HG02840 (cell line): ENCODE measurements at regions not wholly inside any gene's neighbourhood (a gene's known extent, or its start where the extent isn't known, plus 50 kb on each side); places are given as distances from the start of the nearest gene placed in this dataset.
A peak's percentile ranks its signal among the peaks of the same experiment; 100 is the strongest.

ENCODE experiments used
- ATAC-seq: cut with Tn5 transposase; IDR thresholded peaks from one replicate; pipeline ENCODE4 v1.9.1; 2021; ENCODE audit warnings: mild to moderate bottlenecking, moderate library complexity, moderate number of reproducible peaks; ENCODE audit not compliant: unreplicated experiment, low FRiP score

DNA sequence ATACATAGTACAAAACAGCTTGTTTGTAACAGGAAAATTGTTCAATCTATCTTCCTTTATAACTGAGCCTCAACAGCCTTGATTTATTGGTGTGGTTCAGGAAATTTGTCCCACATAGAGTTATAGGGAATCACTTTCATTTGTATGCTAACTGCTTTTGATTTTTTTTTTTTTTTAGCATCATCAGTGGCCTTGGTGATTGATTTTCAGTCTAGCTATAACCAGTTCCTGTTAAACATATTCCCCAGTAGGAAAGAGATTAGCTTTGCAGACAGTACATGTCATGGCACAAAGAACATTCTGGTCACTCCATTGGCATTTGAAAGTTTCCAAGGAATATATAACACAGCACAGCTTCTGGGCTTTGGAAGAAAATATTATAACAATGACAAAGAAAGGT, 337.3 kb upstream of the TMPO start:
- ATAC-seq, result no peak

DNA sequence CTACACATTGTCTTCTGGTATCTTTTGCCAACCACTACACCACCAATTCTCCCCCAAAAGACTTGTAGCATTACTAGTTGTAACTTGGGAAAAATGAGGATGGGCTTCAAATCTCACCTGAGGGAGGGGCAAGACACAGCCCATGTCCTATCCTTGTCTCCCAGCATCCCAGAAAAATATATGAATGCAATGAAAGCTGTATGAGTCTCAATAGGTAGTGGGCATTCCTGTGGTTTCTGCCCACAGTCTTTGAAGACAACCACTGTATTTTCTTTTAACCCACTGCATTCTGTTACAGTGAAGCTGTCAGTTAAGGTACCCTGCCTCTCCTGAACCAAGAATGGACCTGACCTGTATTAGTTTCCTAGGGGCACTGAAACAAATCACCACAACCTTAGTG, 336.2 kb upstream of the TMPO start:
- ATAC-seq, result no peak

DNA sequence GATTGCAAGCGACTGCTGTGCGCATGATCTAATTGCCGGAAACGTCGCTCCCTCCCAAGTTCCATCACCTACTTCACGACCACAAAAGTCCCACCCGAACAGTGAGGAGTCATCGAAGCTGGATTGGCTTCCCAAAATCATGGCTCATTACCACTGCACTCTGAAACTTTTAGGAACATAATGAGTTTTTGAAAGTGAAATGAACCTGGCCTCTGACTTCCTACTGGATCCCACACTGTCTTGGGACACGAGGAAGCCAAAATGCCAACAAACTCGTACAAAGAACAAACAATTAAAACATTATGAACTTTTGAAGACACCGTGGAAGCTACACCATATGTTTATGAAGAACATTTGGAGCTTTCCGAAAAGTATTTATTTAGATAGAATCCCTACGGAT, 334.8 kb upstream of the TMPO start:
- no peak for ATAC-seq

DNA sequence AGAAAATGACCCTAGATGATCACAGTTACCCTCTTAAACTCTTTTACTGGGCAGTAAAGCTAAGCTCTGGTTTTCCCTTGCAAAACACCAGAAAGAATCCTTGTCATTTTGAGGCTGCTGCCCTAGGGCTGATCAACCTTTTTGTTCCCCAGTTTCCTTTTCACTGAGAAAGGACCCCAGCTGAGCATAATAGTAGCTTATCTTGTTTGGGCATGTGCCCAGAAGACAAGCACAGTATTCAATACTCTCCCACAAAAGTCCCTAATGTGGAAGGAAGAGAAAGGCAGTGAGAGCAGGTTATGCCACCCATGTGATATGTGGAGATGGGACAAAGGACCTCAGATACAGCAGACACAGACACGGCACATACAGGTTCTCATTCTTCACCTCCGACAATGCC, 332.6 kb upstream of the TMPO start:
- ATAC-seq, result no peak

DNA sequence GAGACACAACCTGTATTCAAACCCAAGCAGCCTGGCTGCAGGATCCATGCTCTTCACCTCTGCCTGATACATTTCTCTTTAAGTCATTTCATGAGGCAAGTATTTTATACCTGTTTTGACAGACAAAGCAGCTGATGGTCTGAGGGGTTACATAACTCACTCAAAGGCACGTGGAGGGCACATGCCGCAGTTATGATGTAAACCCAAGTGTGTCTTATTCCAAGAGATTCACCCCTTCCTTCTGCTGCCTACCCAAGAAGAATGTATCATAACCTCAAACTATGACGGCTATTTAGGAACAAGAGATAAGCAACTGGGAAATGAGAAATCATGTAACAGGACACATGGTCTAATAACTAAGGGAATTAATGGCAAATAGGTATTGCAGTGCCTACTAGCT, 329.8 kb upstream of the TMPO start:
- ATAC-seq, result no peak

DNA sequence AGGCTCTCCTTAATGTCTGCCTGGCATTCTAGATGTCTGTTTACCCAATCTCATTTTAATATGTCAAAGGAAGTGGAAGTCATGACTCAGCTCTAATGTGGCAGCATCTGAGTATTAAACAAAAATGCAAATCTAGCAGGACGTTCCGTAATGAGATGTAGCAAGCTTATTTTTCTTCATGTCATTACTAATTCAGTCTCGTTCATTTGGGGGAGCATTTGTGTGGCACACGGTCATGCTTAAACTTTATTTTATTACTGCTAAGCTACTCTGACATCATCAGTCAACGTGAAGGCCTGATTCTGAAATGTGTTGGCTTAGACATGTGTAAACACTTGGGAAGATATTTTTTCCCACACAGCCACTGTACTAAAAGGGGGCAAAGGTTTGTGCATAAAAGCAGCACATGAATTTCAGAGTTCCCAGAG, 326.7 kb upstream of the TMPO start:
- ATAC-seq, result no peak

DNA sequence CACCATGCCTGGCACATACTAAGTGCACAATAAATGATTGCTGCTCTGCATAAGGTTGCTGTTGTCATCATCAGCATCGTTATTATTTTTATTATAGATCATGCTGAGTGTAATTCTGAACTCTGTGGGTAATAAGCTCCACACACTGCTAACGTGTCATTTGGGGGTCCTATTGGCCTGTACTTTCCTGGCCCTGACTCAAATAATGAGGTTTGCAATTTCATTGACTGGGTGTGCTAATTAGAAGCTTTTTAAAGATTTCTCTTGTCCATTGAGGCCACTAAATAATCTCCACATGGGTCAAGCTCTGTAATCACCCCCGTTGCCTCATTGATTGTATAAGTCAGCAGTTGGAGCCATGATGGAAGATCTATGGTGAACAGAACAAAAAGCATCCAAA, 320.8 kb upstream of the TMPO start:
- ATAC-seq, result no peak

DNA sequence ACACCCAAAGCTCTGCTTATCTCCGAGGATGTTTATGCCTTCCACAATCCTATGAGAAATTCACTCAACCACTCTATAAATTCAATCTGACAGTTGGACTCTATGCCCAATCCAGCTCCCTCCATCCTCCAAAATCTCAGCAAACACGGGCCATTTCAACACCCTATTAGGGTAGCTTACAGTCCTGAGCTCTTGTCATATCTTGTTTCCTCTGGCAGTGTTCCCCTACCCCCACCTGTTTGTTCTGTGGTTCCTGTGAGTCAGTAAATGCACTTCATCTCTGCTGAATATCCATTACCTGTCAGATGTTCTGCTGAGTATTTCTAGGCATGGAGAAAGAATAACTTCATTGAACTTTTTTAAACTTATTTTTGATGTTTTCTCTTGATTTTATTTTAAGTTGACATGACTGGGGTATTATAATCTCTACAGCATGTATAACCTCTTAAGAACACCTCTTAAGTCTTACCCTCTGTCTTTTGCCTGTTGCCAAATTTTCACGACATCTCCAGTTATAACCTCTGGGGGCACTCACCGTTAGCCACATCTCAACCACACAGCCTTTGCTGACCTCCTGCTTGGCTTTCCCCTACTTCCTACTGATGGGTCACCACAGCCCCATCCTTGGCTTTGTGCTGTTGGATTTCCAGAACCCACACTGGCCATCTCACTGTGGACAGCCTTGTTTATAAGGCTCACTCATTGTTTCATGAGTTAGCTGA, 317.0 kb upstream of the TMPO start:
- no peak for ATAC-seq

DNA sequence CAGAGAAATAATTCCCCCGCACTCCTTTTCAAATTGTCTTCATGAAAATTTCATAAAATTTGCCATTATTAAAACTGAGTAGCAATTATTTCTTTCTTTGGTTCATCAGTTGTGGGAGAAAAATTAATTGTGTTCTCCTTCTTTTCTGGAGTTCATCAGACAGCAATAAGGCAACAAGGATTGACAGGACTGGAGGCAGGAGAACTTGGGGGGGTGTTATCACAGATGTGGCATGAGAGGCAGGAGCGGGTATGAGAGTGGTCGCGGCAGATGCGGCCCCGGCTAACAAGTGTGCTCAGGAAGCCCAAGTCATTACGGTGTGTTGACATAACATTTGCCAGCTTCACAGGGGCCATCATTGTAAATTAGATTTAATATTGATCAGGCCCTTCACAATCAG, 306.6 kb upstream of the TMPO start:
- no peak for ATAC-seq

DNA sequence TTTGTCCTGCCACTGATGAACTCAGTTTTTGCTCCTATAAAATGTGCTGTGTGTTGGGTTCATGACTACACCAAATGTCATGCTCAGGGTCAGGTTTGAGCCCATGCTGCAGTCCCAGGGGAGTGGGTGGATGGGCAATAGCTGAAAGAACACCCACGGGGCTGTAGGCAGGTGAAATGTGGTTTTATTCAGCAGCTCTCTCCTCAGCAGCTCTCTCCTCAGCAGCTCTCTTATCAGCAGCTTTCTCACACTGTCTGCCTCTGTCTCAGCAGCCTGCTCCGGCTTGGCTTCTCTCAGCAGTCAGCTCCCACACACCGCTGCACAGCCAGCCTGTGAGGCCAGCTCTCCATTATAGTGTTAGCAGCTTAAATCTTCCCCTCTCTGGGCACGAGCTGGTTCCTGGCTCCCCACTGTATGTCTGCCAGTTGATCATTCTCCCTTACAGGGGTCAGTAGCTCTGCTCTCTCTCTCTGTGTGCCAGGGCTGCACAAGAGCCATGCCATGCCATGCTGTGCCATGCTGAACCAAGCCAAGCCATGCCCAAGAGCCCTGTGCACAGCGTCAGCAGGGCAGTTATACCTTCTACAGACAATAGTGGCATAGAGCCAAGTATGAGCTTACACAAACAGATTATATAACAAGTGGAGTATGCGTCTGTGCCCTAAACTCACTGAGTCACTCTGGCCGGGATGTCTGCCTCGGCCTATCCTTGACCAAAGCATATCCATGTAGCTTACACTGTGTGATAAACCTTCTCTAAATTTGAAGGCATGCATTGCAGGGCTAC, 303.3 kb upstream of the TMPO start:
- ATAC-seq, result no peak

DNA sequence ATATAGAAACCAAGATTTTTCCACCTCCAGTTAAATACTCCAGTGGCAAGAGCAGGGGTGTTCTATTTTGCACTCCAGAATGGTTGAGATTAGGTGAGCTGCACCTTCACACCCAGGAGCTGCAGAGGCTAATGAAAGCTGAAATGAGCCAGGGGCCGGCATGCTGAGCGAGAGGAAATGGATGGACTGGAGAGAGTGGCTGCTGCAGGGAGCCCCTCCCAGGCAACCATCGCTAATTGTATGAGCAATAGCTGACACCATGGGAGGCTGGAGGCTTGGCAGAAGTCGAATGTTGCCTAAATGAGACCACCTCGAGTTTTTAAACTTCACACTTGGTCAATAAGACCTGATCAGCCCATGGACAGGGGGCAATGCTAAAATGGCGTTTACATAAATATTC, 301.8 kb upstream of the TMPO start:
- ATAC-seq, result no peak

DNA sequence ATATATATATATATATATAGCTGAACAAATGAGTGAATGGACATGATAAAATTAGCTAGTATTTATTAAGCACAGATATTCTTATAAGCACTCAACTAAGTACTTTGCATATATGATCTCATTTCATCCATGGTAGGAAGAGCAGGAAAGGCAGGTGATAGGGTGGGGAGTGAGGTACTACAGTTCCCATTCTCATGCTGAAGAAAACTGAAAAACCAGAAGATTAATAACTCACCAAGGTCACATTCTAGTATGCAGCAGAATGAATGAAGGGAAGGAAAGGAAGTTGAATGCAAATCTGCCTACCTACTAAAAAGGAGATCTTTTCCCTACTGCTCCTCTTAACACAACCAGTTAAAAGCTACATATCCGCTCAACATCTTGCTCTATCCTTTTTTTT, 298.1 kb upstream of the TMPO start:
- ATAC-seq, result no peak

DNA sequence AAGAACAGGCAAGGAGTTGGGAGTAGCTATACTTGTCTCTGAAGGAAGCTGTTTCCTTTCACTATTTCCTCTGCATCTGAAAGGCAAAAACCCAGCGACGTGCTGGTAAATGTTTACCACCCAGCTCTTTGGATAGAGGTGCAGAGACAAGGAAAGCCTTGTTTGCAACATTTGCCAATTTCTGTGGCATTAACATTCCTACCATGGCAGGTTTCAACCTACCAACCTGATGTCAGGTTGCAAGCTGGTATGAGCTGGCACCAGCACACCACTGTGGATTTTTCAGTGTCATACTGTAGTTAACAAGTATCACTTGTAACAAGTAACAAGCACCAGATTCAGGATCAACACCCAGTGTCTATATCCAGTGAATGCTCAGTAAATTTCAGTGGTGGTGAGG, 294.8 kb upstream of the TMPO start:
- ATAC-seq, result no peak

DNA sequence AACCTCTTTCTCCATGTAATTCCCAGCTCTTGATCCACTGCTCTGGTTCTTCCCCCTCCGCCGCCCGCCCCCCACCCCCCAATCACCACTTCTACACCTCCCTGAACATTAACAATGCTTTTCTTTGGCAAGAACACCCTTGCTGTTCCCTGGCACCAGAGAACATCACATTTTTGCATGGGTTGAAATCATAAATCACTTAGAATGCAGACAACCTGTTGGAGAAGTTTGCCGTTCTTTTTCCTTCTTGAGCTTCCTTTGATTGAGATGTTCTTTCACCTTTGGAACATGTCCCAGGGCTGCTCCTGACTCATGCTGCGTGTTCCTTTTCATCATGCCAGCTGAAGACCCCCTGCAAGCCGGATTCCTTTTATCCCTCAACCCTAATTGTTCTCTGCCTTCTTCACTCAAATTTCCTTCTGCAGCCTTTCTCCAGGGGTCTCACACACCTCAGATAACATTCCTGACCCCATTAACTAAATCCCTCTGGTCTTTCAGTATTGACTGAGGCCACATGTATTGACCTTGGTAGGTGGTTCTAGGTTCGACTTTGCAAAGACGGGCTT, 294.1 kb upstream of the TMPO start:
- ATAC-seq, result no peak

DNA sequence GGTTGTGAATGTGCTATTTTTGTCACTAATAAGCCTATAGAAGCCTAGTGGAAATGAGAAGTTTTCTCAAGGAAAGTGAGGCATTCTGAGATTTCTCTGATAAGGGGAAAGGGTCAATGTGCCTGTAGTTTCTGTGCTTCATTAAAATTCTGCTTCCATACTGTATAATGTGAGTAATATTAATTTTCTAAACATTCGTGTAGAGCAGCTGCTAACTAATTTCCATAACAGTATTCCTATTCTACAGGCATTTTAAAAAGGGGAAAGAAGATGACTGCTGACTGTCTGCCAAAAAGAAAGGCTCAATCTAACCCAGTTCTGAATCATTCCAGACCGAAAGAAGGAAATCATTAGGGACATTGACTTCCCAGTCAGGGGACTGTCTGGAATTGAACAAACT, 293.3 kb upstream of the TMPO start:
- no peak for ATAC-seq

DNA sequence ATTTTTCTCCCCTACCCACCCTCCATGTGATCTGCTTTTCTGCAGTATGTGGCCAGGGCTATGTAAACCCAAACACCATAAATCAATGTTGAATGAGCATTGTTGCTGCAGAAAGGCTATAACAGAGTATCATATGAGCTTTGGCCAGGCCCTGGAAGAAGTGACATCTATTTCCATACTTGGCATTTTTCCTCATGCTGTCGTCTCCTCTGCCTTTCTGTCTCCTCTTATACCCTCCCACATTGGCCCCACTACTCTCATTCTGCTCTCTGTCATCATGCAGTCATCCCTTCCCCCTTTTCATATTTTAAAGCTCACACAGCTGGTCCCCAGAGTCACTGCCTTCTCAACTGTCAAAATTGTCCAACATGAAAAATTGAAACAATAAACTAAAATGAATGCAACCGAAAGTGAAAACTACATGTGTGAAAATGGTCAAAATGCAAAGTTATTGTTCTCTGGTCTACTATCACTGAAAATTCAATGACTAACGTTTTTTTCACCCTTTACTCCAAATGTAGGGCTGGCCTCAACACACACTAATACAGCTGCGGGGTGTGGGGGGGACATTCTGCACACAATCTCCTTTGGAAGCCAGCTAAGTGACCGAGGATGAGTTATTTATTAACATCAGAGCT, 290.7 kb upstream of the TMPO start:
- ATAC-seq, result peak; percentile 70

DNA sequence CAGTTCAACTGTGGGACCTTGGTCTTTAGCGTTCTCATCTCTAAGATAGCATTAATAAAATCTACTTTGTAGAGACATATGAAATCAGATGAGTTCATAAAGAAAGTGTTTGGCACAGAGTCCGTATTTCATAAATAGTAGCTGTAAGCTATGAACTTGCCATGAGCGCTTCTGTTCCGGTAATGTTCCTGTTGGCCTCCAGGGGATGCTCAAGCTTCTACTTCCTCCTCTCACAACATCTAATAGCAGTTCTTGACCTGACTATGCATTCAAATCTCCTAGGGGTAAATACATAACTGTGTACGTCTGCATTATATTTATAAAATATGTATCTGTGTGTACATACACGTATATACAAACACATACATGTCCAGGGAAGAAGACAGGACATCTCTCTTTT, 288.2 kb upstream of the TMPO start:
- no peak for ATAC-seq

DNA sequence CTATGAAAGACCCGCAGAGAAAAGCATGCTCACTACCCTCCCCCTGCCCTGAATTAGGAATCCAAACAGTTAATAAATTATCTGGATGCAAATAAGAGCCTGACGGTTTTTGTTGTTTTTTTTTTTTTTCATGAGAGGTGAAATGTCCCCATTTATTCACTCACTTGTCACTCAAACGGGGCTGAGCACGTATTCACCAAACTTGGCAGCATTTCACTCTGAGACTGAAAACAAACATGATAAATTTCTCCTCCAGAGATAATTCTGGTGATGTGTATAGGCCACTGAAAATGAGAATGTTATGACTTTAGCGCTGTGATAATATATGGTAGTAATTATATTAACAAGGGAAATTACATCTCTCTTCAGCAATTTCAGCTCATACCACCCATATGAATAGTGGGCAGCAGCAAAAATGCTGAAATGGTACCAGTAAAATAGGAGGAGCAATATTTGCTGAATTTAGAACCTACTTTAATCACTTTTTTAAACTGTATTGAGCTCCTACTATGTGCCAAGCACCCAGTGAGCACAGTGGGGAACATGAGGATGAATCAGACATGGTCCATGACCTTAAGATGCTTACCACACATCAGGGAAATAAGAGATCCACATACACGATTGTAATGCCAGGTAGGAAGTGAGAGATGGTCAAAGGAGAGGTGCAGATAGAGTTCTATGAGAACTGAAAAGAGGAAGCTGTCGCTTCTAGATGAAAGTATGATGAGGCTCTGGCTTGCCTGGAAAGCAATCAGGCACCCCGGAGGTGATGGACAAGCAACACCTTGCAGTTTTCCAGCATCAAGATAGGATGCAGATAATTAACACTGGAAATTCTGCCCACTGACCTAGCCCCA, 286.5 kb upstream of the TMPO start:
- ATAC-seq, result no peak

DNA sequence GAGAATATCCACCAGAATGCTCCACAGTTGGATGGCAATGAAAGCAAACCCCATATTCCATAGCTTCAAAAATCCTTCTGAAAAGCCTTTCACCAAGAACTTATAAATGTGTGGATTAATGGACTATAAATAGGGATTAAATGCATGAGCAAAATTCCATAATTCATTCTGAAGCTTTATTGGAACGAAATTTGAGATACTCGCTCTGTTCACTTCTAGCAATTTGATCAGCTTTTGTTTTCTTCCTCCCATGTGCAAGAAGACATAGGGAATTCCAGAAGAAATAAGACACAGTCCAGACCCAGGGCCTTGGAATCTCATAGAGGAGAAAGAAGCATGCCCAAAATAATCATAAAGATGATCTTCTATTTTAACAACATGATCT, 285.9 kb upstream of the TMPO start:
- ATAC-seq, result no peak

DNA sequence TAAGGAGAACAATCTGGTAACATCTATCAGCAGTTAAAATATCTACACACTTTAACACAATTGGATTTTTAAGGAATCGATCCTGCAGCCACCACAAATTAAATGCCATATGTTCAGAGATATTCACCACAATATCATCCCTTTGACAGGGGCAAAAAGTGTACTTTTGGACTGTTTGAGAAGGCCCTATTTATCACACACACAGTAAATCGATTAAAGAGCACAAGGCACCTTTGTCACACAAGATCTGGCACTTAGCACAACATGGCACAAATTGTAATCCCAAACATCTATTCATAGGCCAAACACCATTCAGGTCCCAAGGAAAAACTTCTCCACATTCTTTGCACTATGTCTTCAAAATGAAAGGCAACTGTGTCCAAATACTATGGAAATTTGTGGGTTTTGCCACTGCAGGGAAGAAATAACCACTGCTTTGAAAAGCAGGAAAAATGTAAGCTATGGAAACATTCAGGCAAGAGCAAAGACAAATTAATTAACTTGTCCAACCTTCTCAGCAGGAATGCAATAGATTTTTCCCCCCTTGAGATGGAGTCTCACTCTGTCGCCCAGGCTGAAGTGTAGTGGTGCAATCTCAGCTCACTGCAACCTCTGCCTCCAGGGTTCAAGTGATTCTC, 282.5 kb upstream of the TMPO start:
- ATAC-seq, result no peak
